ENCODE measurements at regions not wholly inside any gene's neighbourhood (a gene's known extent, or its start where the extent isn't known, plus 50 kb on each side); places are given as distances from the start of the nearest gene placed in this dataset.

DNA sequence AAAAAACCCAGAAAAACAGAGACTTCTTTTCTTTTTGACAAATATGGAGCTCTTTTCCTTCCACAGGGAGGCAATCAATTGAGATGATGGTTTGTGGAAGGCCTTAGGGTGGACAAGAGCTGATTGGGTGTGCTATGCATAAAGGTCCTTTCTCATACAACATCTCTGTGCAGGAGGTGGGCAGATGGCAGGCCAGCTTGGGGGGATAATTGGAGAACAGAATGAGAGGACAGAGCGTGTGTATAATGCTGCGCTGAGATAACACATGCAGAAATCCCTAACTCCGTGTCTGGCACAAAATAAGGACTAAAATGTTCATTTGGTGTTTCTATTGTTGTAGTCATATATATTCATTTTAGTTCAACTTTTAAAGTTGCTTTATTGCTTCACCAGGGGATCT is 159.0 kb upstream of the MEF2C start:
- no peak for TF ChIP-seq POLR2AphosphoS5 (IDR thresholded peaks at IDR 0.05)
- TF ChIP-seq, protein P1, sequence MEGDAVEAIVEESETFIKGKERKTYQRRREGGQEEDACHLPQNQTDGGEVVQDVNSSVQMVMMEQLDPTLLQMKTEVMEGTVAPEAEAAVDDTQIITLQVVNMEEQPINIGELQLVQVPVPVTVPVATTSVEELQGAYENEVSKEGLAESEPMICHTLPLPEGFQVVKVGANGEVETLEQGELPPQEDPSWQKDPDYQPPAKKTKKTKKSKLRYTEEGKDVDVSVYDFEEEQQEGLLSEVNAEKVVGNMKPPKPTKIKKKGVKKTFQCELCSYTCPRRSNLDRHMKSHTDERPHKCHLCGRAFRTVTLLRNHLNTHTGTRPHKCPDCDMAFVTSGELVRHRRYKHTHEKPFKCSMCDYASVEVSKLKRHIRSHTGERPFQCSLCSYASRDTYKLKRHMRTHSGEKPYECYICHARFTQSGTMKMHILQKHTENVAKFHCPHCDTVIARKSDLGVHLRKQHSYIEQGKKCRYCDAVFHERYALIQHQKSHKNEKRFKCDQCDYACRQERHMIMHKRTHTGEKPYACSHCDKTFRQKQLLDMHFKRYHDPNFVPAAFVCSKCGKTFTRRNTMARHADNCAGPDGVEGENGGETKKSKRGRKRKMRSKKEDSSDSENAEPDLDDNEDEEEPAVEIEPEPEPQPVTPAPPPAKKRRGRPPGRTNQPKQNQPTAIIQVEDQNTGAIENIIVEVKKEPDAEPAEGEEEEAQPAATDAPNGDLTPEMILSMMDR (IDR thresholded peaks at IDR 0.05): no peak
